ENCODE measurements at regions not wholly inside any gene's neighbourhood (a gene's known extent, or its start where the extent isn't known, plus 50 kb on each side); places are given as distances from the start of the nearest gene placed in this dataset.

- DNase-seq (ENCODE audit: low read depth): no peak
These were observed 185.9 kb downstream of the CRPPA start for GRCh38 chr7:16235147-16236114.

GRCh38 chr7:16234493-16235146, 186.7 kb downstream of the CRPPA start:
- DNase-seq (ENCODE audit: low read depth): no peak

DNA sequence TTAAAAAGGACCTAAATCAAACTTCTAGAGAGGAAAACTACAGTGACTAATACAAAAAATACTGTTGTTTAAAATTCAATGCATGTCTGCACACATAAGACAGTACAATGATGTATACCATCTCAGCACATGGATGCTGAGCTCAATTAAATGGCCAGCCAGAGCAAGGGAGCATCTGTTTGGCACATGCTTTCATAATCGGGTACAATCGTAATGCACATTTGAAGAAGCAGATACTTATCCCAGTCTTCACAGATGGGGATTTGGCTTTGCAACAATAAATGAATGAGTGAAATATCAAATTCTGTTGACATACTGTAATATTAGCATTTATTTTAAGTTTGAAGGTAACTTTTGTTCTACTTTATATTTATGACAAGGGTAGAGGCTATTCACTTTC, 187.8 kb downstream of the CRPPA start:
- no peak for DNase-seq (ENCODE audit: low read depth)

DNA sequence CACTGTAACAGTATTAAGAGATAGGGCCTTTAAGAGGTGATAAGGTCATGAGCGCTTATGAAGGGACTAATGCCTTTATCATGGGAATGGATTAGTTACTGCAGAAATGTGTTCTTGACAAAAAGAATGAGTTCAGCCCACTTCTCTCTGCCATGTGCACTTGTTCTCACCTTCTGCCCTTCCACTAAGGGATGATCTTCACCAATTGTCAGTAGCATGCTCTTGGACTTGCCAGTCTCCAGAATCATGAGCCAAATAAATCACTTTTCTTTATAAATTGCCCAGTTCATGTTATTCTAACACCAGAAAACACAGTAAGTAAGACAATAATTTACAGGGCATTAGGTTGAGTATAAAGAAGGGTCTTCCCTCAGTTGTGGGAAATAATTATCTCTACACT, 189.1 kb downstream of the CRPPA start:
- no peak for DNase-seq (ENCODE audit: low read depth)

GRCh38 chr7:16223963-16224707, 197.2 kb downstream of the CRPPA start:
- no peak for DNase-seq (ENCODE audit: low read depth)

GRCh38 chr7:16212610-16213009, 208.7 kb downstream of the CRPPA start:
- no peak for DNase-seq (ENCODE audit: low read depth)

GRCh38 chr7:16212032-16212431, 209.3 kb downstream of the CRPPA start:
- DNase-seq (ENCODE audit: low read depth): no peak

- no peak for DNase-seq (ENCODE audit: low read depth)
These were observed 209.9 kb downstream of the CRPPA start for GRCh38 chr7:16211402-16211925.

DNA sequence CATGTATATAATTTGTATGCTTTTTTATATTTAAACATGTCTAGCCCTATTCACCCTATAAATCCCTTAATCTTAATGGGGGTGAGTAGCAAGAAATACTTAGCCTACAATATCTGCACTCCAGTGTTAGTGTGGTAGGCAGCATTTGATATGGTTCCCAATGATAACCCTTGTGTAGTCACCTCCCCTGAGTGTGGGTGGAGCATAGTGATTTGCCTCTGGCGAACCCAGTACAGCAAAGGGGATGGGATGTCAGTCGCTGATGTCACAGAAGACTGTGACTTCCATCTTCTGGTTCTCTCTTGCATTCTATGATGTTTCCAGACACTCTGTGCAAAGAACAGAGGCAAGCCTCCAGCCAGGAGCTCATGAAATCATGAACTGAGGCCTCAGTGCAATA, 211.2 kb downstream of the CRPPA start:
- no peak for DNase-seq (ENCODE audit: low read depth)

- DNase-seq (ENCODE audit: low read depth): no peak
These were observed 214.0 kb downstream of the CRPPA start for GRCh38 chr7:16207321-16207720.

- DNase-seq (ENCODE audit: low read depth): no peak
These were observed 215.9 kb downstream of the CRPPA start for GRCh38 chr7:16205466-16205865.

GRCh38 chr7:16204953-16205352, 216.4 kb downstream of the CRPPA start:
- DNase-seq (ENCODE audit: low read depth): no peak

DNA sequence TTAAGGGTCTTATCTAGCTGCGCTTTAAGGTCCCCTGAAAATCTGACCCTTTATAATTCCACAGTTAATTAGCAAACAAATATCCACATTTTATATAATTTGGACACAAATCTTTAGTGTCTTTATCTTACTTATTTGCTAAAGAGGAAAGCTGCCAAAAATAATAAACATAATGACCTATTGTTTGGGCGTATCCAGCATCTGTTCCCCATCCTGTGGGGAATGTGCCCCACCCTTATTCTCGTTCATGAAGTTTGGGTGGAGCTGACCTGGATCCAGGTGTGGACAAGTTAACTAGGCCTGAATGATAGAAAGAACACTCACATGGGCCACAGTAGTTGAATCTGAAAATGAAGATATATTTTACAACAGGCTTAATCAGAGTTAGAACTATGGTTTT, 218.3 kb downstream of the CRPPA start:
- no peak for DNase-seq (ENCODE audit: low read depth)

- DNase-seq (ENCODE audit: low read depth): no peak
These were observed 219.0 kb downstream of the CRPPA start for GRCh38 chr7:16202303-16202702.

DNA sequence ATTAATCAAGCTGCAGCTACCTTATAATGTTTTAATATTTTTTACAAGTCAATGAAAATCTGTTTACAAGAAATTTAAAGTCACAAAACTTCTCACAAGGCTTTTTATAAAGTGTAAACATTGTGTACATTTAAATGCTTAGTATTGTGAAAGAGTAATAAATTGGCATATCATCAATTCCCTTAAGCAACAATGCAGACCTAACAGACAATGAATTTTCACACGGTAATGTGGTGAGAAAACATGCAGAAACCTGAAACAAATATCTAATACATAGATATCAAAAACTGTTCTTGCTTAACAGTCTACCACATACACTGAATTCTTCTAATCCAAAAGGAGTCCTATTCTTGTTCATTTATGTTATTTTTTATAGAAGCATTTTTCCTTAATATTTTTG, 220.7 kb downstream of the CRPPA start:
- no peak for DNase-seq (ENCODE audit: low read depth)

- DNase-seq (ENCODE audit: low read depth): no peak
These were observed 227.7 kb downstream of the CRPPA start for GRCh38 chr7:16193631-16194030.

DNA sequence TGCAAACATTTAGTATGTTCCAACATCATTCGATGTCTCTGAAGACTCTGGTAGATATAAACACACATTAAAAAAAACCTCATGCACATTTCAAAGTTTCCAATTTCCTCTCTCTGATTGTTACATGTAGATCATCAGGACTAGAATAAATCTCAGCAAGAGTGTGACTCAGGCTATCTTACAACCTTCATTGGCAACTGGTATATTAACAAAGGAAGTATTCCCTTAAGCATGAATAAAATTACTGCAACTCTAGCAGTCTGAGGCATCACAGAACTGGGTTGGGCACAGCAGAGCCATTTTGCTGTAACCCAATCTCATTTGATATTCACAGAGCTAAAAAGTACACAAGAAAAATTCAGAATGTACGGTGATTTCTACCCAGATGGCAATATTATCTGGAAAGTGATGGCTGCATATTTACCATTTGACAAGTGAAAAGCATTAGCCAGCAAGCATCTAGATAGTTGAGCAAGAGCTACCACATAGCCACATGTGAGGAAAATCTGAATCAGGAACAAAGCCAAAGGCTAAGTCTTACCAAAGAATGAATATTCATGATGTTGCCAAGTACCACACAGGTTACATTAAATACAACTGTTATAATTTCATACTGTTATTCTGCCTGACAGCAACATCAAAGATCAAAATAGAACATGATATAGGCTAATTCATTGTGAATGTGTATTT, 232.2 kb downstream of the CRPPA start:
- no peak for DNase-seq (ENCODE audit: low read depth)

GRCh38 chr7:16187131-16187530, 234.2 kb downstream of the CRPPA start:
- no peak for DNase-seq (ENCODE audit: low read depth)

DNA sequence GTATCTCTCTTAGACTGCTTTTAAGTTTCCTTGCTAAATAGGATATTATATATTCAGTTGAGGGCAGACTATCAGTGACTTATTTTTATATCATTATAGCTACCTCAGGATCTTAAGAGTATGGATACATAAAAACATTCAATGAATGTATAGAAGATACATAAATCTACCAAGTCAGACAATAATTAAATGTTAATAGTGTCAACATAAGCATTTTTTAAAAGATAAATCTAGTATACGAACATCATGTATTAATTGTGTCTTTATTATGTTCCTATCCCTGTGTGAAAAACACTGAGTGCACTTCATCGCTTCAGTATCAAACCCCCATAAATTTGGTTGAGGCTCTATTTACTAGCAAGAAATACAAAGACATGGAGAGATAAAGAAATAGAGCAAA, 242.8 kb downstream of the CRPPA start:
- no peak for DNase-seq (ENCODE audit: low read depth)

DNA sequence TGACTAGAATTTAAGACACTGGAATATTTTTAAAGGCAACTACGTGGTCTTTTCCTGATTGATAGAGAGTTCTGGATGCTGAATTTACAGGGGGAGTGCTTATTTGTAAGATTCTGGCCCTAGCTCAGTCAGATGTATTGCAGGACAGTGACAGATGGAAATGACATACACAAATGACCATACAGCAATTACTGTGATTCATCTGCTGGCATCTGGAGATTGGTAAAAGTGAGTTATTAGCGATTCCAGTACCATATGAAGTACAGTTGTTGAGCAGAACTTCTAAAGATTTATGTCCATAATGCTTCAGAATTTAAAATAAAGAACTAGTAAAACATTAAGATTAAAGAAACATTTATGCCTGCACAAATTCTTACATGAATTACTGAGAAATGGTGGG, 243.2 kb downstream of the CRPPA start:
- no peak for DNase-seq (ENCODE audit: low read depth)

DNA sequence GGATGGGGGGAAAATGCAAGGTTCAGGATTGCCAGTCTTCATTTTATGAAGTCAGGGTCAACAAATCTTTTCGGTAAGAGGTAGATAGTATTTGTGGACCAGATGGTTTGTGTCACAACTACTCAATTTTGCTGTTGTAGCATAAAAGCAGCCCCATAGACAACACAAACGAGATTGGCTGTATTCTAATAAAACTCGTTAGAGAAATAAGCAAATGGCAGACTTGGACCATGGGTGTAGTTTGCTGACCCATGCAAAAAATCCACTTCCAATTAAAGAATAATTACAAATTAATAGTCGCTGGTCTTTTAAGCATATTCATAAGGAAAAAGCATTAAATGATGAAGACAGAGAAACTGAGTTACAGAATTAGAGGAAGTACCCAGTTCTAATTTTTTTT, 247.1 kb downstream of the CRPPA start:
- DNase-seq (ENCODE audit: low read depth): no peak
